ENCODE measurements at regions not wholly inside any gene's neighbourhood (a gene's known extent, or its start where the extent isn't known, plus 50 kb on each side); places are given as distances from the start of the nearest gene placed in this dataset.

DNA sequence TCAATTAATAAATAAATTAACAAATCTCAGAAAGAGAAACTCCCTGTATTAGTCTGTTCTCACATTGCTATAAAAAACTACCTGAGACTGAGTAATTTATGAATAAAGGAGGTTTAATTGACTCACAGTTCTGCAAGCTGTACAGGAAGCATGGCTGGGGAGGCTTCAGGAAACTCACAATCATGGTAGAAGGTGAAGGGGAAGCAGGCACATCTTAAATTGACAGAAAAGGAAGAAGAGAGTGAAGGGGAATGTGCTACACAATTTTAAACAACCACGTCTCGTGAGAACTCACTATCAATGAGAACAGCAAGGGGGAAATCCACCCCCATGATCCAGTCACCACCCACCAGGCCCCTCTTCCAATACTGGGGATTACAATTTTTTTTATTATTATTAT lies 358.3 kb upstream of the KIAA1217 start:
- TF ChIP-seq SRF (IDR thresholded peaks at IDR 0.05; ENCODE audit: low read depth, low read length) = no peak
- TF ChIP-seq ZNF274 (IDR thresholded peaks at IDR 0.05; ENCODE audit: borderline replicate concordance, extremely low read depth, low read length) = no peak
- TF ChIP-seq CTCF (IDR thresholded peaks at IDR 0.05; ENCODE audit: control extremely low read depth in 1 of 3, insufficient read depth in 1 of 3, low read depth in 1 of 3, low read length in 3 of 3) = no peak
- TF ChIP-seq POLR2AphosphoS5 (IDR thresholded peaks at IDR 0.05; ENCODE audit: low read depth, low read length) = no peak
